Tibial nerve (tissue), 4 donors: ENCODE measurements at regions not wholly inside any gene's neighbourhood (a gene's known extent, or its start where the extent isn't known, plus 50 kb on each side); places are given as distances from the start of the nearest gene placed in this dataset.

Experiments
- DNase-seq, 2 donors: peaks; one replicate each; pipeline ENCODE4 v3.0.0-alpha.2; 2019; ENCODE audit warnings: low spot score in 2 of 2
- H3K27ac ChIP-seq, 4 donors: fragments of 200-600 bp; sonication (generic) in 3 of 4; one replicate each; pipeline ENCODE4 v1.5.1; 2017 to 2019; ENCODE audit warnings: mild to moderate bottlenecking in 1 of 4
- H3K27me3 ChIP-seq, 2 donors: fragments of 200-600 bp; sonication (generic) in 1 of 2; one replicate each; pipeline versions ENCODE4 v1.5.1 to v1.6.0; 2017 to 2019
- H3K36me3 ChIP-seq, 3 donors: fragments of 200-600 bp; sonication (generic); one replicate each; pipeline ENCODE4 v1.5.1; 2018 to 2019
- H3K4me1 ChIP-seq, 4 donors: fragments of 200-600 bp; sonication (generic) in 3 of 4; one replicate each; pipeline ENCODE4 v1.5.1; 2017 to 2019
- H3K4me3 ChIP-seq, 4 donors: fragments of 200-600 bp; sonication (generic) in 3 of 4; one replicate each; pipeline ENCODE4 v1.5.1; 2017 to 2019; ENCODE audit warnings: mild to moderate bottlenecking in 1 of 4, moderate library complexity in 1 of 4
- H3K9me3 ChIP-seq, 4 donors: fragments of 200-600 bp; sonication (generic) in 3 of 4; one replicate each; pipeline ENCODE4 v1.5.1; 2017 to 2019
- EP300 ChIP-seq, 2 donors: sonication (generic); formaldehyde crosslinking; IDR thresholded peaks; one replicate each; pipeline ENCODE4 v1.6.1; 2017; ENCODE audit warnings: antibody characterized with exemption in 2 of 2, mild to moderate bottlenecking in 1 of 2
- POLR2A ChIP-seq, 2 donors: fragments of 450-650 bp; IDR thresholded peaks; one replicate each; pipeline ENCODE4 v1.6.1; 2017; ENCODE audit warnings: antibody characterized with exemption in 2 of 2, mild to moderate bottlenecking in 2 of 2, moderate library complexity in 2 of 2
- WGBS, 2 donors: methylation state at CpG; one replicate each; pipeline ENCODE4 v1.1.5; 2018; 5-methylcytosine and 5-hydroxymethylcytosine counted together
- TF ChIP-seq, protein P1 (sequence below), 5 experiments: fragments of 200-600 bp in 3 of 5; fragments of 450-650 bp in 2 of 5; sonication (generic) in 3 of 5; IDR thresholded peaks; one replicate each; pipeline ENCODE4 v1.5.1; 2016 to 2019; ENCODE audit warnings: antibody characterized with exemption in 5 of 5, mild to moderate bottlenecking in 3 of 5, moderate library complexity in 2 of 5

DNA sequence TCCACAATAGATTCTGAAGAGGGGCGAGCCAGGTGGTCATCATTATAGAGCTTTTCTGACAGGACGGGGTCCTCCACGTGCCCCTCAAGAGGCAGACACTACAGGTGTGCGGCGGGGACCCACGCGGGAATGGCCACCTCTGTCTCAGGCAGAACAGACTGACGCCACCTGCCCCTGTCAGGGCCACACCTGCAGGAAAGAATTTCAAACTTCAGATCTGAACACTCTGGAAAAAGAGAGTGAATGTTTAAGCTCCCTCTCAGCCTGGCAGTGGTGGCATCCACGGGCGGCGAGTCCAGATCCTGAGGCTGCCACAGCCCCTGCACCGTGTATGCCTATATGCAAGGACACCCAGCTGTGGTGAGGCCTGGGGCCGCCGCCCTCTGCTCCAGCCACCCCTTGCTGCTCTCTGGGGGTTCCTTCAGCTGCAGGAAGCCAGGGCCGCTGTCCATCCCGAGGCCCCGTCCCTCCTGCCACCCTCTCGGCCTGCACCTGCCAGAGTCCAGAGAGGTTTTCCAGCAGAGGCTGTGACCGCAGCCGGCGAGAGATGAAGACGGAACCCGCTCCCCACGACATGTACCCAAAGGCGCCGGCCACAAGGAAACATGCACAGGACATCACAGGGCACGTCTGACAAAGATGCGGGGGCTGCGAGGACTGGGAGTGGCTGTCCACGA is 234.9 kb downstream of the ERMARD start:
- no peaks in the 10 kb centered on the region for H3K9me3 ChIP-seq
- H3K4me3 ChIP-seq: no peak overlapping the region
- WGBS, 2 donors: 89 to 95% methylated on average over 26 to 29 of the region's 30 CpGs
- H3K27ac ChIP-seq: no peak overlapping the region
- TF ChIP-seq, protein P1, sequence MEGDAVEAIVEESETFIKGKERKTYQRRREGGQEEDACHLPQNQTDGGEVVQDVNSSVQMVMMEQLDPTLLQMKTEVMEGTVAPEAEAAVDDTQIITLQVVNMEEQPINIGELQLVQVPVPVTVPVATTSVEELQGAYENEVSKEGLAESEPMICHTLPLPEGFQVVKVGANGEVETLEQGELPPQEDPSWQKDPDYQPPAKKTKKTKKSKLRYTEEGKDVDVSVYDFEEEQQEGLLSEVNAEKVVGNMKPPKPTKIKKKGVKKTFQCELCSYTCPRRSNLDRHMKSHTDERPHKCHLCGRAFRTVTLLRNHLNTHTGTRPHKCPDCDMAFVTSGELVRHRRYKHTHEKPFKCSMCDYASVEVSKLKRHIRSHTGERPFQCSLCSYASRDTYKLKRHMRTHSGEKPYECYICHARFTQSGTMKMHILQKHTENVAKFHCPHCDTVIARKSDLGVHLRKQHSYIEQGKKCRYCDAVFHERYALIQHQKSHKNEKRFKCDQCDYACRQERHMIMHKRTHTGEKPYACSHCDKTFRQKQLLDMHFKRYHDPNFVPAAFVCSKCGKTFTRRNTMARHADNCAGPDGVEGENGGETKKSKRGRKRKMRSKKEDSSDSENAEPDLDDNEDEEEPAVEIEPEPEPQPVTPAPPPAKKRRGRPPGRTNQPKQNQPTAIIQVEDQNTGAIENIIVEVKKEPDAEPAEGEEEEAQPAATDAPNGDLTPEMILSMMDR (IDR thresholded peaks at IDR 0.05): no peak
- no peak for TF ChIP-seq EP300 (IDR thresholded peaks at IDR 0.05)
- TF ChIP-seq POLR2A (IDR thresholded peaks at IDR 0.05): no peak
- H3K27me3 ChIP-seq: no peaks in the 10 kb centered on the region
- DNase-seq: no peak
- H3K4me1 ChIP-seq: no peaks in the 10 kb centered on the region
- no peaks in the 10 kb centered on the region for H3K36me3 ChIP-seq

DNA sequence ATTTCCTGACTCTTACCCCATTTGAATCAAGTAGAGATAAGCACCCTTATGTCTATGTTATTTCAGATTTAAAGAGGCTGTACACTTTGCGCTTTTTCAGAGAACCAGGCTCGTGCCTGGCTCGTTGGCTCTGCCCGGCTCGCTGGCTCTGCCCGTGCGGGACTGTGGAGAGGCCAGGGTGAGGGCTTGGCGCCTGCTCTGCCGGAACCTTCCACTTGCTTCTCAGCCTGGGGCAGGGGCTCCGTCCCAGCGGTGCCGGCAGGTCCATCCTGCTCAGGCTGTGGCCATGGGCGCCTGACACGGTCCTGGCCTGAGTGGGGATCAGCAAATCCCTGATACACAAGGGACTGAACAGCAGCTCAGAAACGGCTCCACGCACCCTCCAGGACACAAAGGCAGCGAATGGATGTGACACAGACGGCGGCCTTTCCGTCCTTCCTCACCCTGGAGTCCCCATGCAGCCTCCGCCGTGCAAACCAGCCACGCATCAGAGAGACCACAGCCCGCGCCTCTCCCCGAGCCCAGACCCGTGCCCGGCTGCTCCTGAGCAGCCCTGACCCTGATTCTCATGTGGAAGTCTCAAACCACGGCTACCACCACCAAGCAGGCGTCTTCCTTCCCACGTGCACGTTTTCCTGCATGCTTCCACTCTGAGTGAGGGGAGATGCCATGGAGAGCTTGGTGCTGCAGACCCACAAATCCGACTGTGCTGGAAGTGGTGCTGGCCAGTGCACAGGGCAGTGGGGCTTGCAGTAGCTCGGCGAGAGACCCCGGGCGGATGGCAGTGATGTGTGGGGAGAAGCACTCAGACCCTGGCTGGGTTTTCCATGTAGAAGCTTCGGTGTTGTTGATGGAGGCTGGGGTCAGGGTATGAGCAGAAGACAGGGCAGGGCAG is 233.9 kb downstream of the ERMARD start:
- whole genome bisulfite sequencing, 2 donors: 86 to 89% methylated on average over 32 to 33 of the region's 38 CpGs
- no peak for TF ChIP-seq EP300 (IDR thresholded peaks at IDR 0.05)
- TF ChIP-seq, protein P1 (IDR thresholded peaks at IDR 0.05): no peak
- Histone ChIP-seq H3K4me1 (no peaks in the 10 kb centered on the region), H3K27me3 (no peaks in the 10 kb centered on the region), H3K4me3 (no peak overlapping the region), H3K9me3 (no peaks in the 10 kb centered on the region), H3K27ac (no peak overlapping the region), H3K36me3 (no peaks in the 10 kb centered on the region)
- no peak for DNase-seq

DNA sequence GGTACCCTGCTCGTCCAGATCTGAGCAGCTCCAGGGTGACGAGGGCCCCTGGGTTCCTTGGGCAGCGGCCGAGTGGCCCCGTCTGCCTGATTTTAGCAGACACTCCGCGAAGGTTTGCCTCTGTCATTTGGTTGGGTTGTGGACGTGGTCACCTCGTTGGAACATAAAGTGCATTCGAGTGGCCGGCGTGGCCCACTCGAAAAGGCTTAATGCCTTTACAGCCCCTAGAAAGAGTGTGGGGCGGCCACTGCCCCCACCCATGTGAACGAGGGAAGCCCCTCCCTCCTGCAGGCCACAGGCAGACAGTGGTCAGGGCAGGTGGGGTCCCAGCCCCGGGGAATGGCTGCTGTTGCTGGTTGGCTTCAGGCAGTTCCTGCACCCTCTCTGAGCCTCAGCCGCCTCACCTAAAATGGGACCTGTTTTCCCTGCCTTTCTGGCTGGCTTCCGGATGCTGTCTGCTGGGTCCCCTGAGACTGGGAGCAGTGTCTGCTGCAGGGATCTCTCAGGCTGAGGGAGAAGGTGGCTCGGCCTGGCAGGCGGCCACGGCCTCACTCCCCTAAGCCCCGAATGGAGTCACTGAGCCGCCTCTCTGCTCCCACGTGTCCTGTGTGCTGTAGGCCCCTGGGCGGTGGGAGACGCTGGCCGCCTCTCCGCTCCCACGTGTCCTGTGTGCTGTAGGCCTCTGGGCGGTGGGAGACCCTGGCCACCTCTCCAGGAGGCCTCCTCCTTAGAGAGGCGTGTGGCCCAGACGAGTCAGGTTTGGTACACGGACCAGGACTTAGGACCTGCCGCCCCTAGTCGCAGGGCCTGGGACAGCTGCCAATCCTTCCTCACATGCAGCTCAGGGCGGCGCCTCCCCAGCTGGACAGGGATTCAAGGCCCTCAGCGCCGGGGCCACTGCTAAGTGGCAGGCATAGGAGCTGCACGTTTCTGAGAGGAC is 233.0 kb downstream of the ERMARD start:
- TF ChIP-seq, protein P1 (IDR thresholded peaks at IDR 0.05): no peak
- no peak for TF ChIP-seq POLR2A (IDR thresholded peaks at IDR 0.05)
- no peaks in the 10 kb centered on the region for H3K36me3 ChIP-seq
- WGBS, 2 donors: 71 to 72% methylated on average over 35 to 37 of the region's 40 CpGs
- H3K4me1 ChIP-seq: no peaks in the 10 kb centered on the region
- H3K9me3 ChIP-seq: no peaks in the 10 kb centered on the region
- no peaks in the 10 kb centered on the region for H3K27me3 ChIP-seq
- no peak overlapping the region for H3K27ac ChIP-seq
- DNase-seq: no peak
- no peak overlapping the region for H3K4me3 ChIP-seq

DNA sequence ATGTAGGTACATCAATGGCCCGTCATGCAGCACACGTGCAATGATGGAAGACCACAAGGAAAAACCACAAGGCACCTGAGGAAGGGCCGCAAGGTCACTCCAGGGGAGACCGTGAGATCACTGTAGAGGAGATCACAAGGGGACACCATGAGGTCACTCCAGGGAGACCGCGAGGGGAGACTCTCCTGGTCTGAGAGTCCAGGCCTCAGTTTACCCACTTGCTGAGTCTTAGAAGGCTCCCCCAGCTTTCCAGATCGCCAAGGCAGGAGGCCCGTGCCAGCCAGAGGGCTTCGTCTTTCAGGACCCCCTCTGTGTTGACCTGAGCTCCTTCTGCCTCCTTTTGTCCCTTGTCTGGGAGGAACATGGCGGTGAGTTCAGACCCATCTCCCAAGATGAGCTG is 232.2 kb downstream of the ERMARD start:
- no peaks in the 10 kb centered on the region for H3K36me3 ChIP-seq
- no peak overlapping the region for H3K27ac ChIP-seq
- TF ChIP-seq, protein P1 (IDR thresholded peaks at IDR 0.05): no peak
- no peak for TF ChIP-seq POLR2A (IDR thresholded peaks at IDR 0.05)
- TF ChIP-seq EP300 (IDR thresholded peaks at IDR 0.05): no peak
- no peaks in the 10 kb centered on the region for H3K4me1 ChIP-seq
- no peaks in the 10 kb centered on the region for H3K9me3 ChIP-seq
- DNase-seq: no peak
- H3K27me3 ChIP-seq: no peaks in the 10 kb centered on the region
- 82 to 92% methylated on average over 9 to 10 of the region's 10 CpGs for WGBS, 2 donors
- H3K4me3 ChIP-seq: no peak overlapping the region
